Thyroid gland (tissue), 4 donors: ENCODE measurements at regions not wholly inside any gene's neighbourhood (a gene's known extent, or its start where the extent isn't known, plus 50 kb on each side); places are given as distances from the start of the nearest gene placed in this dataset.
A peak's percentile ranks its signal among the peaks of the same experiment; 100 is the strongest.

Experiments used
- DNase-seq, 2 donors: peaks; one replicate each; pipeline ENCODE4 v3.0.0-alpha.2; 2019
- H3K27ac ChIP-seq, 3 donors: fragments of 200-600 bp; sonication (generic); 1 replicate in 2 of 3; 2 replicates in 1 of 3; pipeline ENCODE4 v1.5.1; 2016 to 2019; ENCODE audit warnings: mild to moderate bottlenecking in 1 of 3, moderate library complexity in 1 of 3
- H3K27me3 ChIP-seq: fragments of 200-600 bp; sonication (generic); one replicate; pipeline ENCODE4 v1.5.1; 2019
- H3K36me3 ChIP-seq, 2 donors: fragments of 200-600 bp; sonication (generic); one replicate each; pipeline ENCODE4 v1.5.1; 2016 to 2019
- H3K4me1 ChIP-seq, 2 donors: fragments of 200-600 bp; sonication (generic); one replicate each; pipeline ENCODE4 v1.5.1; 2017 to 2019
- H3K4me3 ChIP-seq, 3 donors: fragments of 200-600 bp; sonication (generic); replicated peaks in 1 of 3; 1 replicate in 2 of 3; 2 replicates in 1 of 3; pipeline ENCODE4 v1.5.1; 2016; ENCODE audit warnings: mild to moderate bottlenecking in 1 of 3
- H3K9me3 ChIP-seq: fragments of 200-600 bp; sonication (generic); one replicate; pipeline ENCODE4 v1.5.1; 2017
- POLR2A ChIP-seq, 2 donors: fragments of 450-650 bp; IDR thresholded peaks; one replicate each; pipeline ENCODE4 v1.6.1; 2017; ENCODE audit warnings: antibody characterized with exemption in 2 of 2, mild to moderate bottlenecking in 2 of 2, moderate library complexity in 1 of 2
- WGBS, 2 donors: methylation state at CpG; one replicate each; pipeline ENCODE4 v1.1.5; 2017; 5-methylcytosine and 5-hydroxymethylcytosine counted together
- intact Hi-C: fragments of 100-400 bp; cut with DNase I; formaldehyde crosslinking; loops from one replicate; pipeline ENCODE4 v1.15.1; 2023
- TF ChIP-seq, protein P1 (sequence below), 6 experiments: fragments of 200-600 bp in 3 of 6; fragments of 450-650 bp in 3 of 6; sonication (generic) in 3 of 6; IDR thresholded peaks; one replicate each; pipeline ENCODE4 v1.5.1; 2016 to 2019; ENCODE audit warnings: antibody characterized with exemption in 6 of 6, mild to moderate bottlenecking in 2 of 6, inconsistent platforms in 1 of 6, moderate library complexity in 1 of 6

DNA sequence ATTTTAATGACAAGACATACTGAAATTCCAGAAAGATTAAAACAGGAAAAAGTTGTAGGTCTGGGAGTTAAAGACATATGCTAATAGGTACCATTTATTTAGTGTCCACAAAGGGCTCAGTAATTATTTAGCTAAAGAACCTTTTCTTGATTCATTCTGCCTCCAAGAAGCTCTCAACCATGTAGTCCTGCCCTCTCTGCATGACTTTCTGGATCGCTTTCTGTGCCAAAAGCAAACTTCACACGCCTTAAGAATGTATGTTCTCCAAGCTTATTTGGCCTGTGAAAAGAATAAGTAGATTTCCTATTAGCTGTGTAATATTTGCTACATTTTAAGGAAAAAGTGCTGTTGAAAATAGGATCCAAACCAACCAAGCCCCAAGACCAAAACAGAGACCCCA lies 291.7 kb downstream of the C12orf75 start:
- WGBS, 2 donors, result 26 to 36% methylated on average over 2 of the region's 2 CpGs
- no peaks in the 10 kb centered on the region for H3K36me3 ChIP-seq
- no peaks in the 10 kb centered on the region for H3K27me3 ChIP-seq
- no peaks in the 10 kb centered on the region for H3K9me3 ChIP-seq
- intact Hi-C loops, result no loop called here
- no peak for TF ChIP-seq POLR2A (IDR thresholded peaks at IDR 0.05)
- TF ChIP-seq, protein P1, sequence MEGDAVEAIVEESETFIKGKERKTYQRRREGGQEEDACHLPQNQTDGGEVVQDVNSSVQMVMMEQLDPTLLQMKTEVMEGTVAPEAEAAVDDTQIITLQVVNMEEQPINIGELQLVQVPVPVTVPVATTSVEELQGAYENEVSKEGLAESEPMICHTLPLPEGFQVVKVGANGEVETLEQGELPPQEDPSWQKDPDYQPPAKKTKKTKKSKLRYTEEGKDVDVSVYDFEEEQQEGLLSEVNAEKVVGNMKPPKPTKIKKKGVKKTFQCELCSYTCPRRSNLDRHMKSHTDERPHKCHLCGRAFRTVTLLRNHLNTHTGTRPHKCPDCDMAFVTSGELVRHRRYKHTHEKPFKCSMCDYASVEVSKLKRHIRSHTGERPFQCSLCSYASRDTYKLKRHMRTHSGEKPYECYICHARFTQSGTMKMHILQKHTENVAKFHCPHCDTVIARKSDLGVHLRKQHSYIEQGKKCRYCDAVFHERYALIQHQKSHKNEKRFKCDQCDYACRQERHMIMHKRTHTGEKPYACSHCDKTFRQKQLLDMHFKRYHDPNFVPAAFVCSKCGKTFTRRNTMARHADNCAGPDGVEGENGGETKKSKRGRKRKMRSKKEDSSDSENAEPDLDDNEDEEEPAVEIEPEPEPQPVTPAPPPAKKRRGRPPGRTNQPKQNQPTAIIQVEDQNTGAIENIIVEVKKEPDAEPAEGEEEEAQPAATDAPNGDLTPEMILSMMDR (IDR thresholded peaks at IDR 0.05), result no peak
- H3K27ac ChIP-seq, result no peak overlapping the region
- DNase-seq, result peak; percentile 25 to 38
- H3K4me1 ChIP-seq, result peaks cover 4 to 9% of the 10 kb centered on the region in 2 donors
- no peak overlapping the region for H3K4me3 ChIP-seq

DNA sequence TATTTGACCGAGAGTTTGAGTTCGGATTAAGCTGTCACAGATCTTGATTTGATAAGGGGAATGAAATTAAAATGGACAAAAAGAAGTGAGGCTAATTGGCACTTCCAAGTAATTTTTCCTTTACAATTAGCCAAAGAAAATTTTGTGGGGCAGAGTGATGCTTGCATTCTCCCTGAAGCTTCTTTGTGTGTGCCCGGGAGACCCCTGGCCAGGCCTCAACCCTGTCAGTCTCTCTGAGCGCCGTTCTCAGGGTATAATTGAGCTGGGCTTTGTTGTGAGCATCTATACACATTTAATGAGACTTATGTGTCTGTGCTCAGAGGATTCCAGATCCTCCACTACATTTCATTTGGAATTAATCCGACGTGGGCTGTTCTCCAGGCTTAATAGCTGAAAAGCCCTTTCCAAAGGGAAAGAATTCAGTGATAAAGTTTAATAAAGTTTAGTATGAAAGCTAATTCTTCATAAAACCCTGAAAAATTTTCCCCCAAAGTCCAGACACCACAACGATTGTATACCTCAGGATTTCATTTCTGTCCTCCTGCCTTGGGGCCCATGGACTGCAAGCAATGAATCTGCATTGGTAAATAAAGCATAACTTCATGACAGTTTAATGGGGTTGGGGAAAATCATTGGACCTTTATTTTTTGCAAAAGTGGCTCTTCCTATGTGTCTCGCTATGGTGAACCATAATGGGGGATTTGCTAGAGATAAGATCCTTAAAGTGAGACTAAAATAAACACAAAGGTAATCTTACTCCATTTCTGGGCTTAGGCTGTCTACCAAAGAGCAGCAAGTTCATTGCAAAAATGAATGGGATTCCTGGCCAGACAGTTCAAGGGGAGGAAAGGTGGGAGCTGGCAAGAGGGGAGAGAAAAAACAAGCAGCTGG lies 292.6 kb downstream of the C12orf75 start:
- Histone ChIP-seq H3K36me3 (no peaks in the 10 kb centered on the region), H3K27me3 (no peaks in the 10 kb centered on the region), H3K27ac (no peak overlapping the region), H3K9me3 (no peaks in the 10 kb centered on the region), H3K4me1 (peaks cover 4 to 9% of the 10 kb centered on the region in 2 donors), H3K4me3 (no peak overlapping the region)
- intact Hi-C loops, result no loop called here
- no peak for DNase-seq
- TF ChIP-seq POLR2A (IDR thresholded peaks at IDR 0.05), result no peak
- TF ChIP-seq, protein P1 (IDR thresholded peaks at IDR 0.05), result no peak
- WGBS, 2 donors, result 87 to 92% methylated on average over 9 of the region's 9 CpGs

DNA sequence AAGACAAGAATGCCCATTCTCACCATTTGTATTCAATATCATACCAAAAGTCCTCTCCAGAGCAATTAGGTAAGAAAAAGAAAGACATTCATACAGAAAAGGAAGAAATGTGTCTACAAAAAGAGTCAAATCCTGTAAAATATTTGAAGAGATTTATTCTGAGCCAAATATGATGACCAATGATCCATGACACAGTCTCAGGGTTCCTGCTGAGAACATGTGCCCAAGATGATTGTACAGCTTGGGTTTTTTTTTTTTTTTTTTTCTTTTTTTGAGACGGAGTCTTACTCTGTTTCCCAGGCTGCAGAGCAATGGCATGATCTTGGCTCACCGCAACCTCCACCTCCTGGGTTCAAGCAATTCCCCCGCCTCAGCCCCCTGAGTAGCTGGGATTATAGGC lies 296.2 kb downstream of the C12orf75 start:
- Histone ChIP-seq H3K4me3 (no peak overlapping the region), H3K4me1 (peaks cover 4 to 9% of the 10 kb centered on the region in 2 donors), H3K27me3 (no peaks in the 10 kb centered on the region), H3K27ac (no peak overlapping the region), H3K36me3 (no peaks in the 10 kb centered on the region), H3K9me3 (no peaks in the 10 kb centered on the region)
- 90 to 92% methylated on average over 3 of the region's 3 CpGs for WGBS, 2 donors
- intact Hi-C loops, result no loop called here
- no peak for TF ChIP-seq POLR2A (IDR thresholded peaks at IDR 0.05)
- TF ChIP-seq, protein P1 (IDR thresholded peaks at IDR 0.05), result no peak
- DNase-seq, result no peak

DNA sequence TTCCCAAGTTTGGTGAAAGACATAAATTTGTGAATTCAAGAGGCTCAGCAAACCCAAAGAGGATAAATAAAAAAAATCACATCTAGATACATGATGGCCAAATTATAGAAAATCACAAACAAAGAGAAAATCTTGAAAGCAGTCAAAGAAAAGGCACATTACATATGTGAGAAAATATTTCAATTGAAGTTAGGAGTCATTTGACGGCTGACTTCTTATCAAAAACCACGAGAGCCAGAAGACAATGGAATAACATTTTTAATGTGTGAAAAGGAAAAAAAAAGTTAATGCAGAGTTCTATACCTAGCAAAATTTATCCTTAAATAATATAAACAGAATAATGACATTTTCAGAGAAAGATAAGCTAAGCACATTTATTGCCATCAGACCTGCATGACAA lies 307.0 kb downstream of the C12orf75 start:
- intact Hi-C loops, result no loop called here
- DNase-seq, result no peak
- H3K27ac ChIP-seq, result no peak overlapping the region
- no peaks in the 10 kb centered on the region for H3K4me1 ChIP-seq
- H3K9me3 ChIP-seq, result no peaks in the 10 kb centered on the region
- no peak overlapping the region for H3K4me3 ChIP-seq
- H3K27me3 ChIP-seq, result no peaks in the 10 kb centered on the region
- H3K36me3 ChIP-seq, result no peaks in the 10 kb centered on the region
- 86 to 91% methylated on average over 2 of the region's 2 CpGs for WGBS, 2 donors
- TF ChIP-seq, protein P1 (IDR thresholded peaks at IDR 0.05), result no peak
- no peak for TF ChIP-seq POLR2A (IDR thresholded peaks at IDR 0.05)

DNA sequence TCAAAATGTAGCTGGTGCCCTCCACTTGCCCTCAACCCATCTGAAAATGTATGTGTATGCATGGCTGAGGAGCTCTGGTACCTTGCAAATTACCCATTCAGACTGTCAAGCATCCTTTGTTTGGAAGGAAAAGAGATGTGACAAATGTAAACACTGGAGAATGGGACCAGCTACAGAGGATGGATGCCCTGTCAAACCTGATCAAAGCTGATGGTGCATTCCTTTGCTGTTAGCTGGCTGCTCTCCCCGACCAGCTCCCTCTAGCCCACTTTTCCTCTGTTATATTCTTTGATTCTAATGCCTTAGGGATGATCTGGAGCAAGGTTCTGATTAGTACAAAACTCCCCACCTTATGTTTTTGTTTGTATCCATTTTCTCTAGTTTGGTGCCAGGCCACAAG lies 310.3 kb downstream of the C12orf75 start:
- Histone ChIP-seq H3K4me1 (no peaks in the 10 kb centered on the region), H3K36me3 (no peaks in the 10 kb centered on the region), H3K27ac (no peak overlapping the region), H3K4me3 (no peak overlapping the region), H3K27me3 (no peaks in the 10 kb centered on the region), H3K9me3 (no peaks in the 10 kb centered on the region)
- 44 to 86% methylated on average over 1 of the region's 1 CpG for WGBS, 2 donors
- TF ChIP-seq, protein P1 (IDR thresholded peaks at IDR 0.05), result no peak
- TF ChIP-seq POLR2A (IDR thresholded peaks at IDR 0.05), result no peak
- intact Hi-C loops, result no loop called here
- no peak for DNase-seq
